Keratinocyte (primary cell): ENCODE measurements at regions not wholly inside any gene's neighbourhood (a gene's known extent, or its start where the extent isn't known, plus 50 kb on each side); places are given as distances from the start of the nearest gene placed in this dataset.

ENCODE experiments used
- EZH2 ChIP-seq: IDR thresholded peaks from one replicate; pipeline ENCODE4 v1.6.1; 2012; ENCODE audit warnings: inconsistent platforms, mild to moderate bottlenecking, low read length, moderate library complexity
- TF ChIP-seq, protein P1 (sequence below), 3 experiments: IDR thresholded peaks in 1 of 3; conservative IDR thresholded peaks in 1 of 3; optimal IDR thresholded peaks in 1 of 3; 2 replicates in 2 of 3; 3 replicates in 1 of 3; pipeline versions ENCODE3 to v1.5.1; 2011; ENCODE audit warnings: low read length in 3 of 3, mild to moderate bottlenecking in 3 of 3, moderate library complexity in 2 of 3, control low read depth in 1 of 3, inconsistent platforms in 1 of 3; ENCODE audit not compliant: insufficient read depth in 2 of 3; ENCODE audit errors: extremely low read depth in 1 of 3

DNA sequence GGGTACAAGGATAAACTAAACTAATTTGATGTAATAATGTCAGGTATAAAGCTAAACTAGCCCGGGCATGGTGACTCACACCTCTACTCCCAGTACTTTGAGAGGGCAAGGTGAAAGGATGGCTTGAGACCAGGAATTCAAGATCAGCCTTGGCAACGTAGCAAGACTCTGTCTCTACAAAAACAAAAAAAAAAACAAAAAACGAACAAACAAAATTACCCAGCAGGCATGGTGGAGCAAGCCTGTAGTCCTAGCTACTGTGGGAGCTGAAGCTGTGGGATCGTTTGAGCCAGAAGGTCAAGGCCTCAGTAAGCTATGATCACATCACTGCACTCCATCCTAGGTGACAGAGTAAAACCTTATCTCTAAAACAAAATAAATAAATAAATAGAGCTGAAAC is 131.8 kb upstream of the KYNU start:
- TF ChIP-seq, protein P1, sequence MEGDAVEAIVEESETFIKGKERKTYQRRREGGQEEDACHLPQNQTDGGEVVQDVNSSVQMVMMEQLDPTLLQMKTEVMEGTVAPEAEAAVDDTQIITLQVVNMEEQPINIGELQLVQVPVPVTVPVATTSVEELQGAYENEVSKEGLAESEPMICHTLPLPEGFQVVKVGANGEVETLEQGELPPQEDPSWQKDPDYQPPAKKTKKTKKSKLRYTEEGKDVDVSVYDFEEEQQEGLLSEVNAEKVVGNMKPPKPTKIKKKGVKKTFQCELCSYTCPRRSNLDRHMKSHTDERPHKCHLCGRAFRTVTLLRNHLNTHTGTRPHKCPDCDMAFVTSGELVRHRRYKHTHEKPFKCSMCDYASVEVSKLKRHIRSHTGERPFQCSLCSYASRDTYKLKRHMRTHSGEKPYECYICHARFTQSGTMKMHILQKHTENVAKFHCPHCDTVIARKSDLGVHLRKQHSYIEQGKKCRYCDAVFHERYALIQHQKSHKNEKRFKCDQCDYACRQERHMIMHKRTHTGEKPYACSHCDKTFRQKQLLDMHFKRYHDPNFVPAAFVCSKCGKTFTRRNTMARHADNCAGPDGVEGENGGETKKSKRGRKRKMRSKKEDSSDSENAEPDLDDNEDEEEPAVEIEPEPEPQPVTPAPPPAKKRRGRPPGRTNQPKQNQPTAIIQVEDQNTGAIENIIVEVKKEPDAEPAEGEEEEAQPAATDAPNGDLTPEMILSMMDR (optimal IDR thresholded peaks at IDR 0.05 in 1 of 3, IDR thresholded peaks at IDR 0.05 in 1 of 3, conservative IDR thresholded peaks at IDR 0.05 in 1 of 3; ENCODE audit: extremely low read depth in 1 of 3, insufficient read depth in 2 of 3, low read length in 3 of 3): no peak
- TF ChIP-seq EZH2: no peak
